LNCaP clone FGC (cell line): ENCODE measurements at regions not wholly inside any gene's neighbourhood (a gene's known extent, or its start where the extent isn't known, plus 50 kb on each side); places are given as distances from the start of the nearest gene placed in this dataset.
A peak's percentile ranks its signal among the peaks of the same experiment; 100 is the strongest.

Source experiments
- DNase-seq: peaks from one replicate; pipeline ENCODE4 v3.0.0-alpha.2; 2011; ENCODE audit warnings: low read depth
- H3K4me3 ChIP-seq: 2 replicates; pipeline ENCODE4 v1.5.1; 2011; ENCODE audit warnings: mild to moderate bottlenecking, low read depth, low read length, control low read depth
- TF ChIP-seq, protein P1 (sequence below): IDR thresholded peaks from 2 replicates; pipeline ENCODE4 v1.5.1; 2012; ENCODE audit warnings: mild to moderate bottlenecking; ENCODE audit not compliant: control insufficient read depth, insufficient read depth; ENCODE audit errors: extremely low read depth

- TF ChIP-seq, protein P1, sequence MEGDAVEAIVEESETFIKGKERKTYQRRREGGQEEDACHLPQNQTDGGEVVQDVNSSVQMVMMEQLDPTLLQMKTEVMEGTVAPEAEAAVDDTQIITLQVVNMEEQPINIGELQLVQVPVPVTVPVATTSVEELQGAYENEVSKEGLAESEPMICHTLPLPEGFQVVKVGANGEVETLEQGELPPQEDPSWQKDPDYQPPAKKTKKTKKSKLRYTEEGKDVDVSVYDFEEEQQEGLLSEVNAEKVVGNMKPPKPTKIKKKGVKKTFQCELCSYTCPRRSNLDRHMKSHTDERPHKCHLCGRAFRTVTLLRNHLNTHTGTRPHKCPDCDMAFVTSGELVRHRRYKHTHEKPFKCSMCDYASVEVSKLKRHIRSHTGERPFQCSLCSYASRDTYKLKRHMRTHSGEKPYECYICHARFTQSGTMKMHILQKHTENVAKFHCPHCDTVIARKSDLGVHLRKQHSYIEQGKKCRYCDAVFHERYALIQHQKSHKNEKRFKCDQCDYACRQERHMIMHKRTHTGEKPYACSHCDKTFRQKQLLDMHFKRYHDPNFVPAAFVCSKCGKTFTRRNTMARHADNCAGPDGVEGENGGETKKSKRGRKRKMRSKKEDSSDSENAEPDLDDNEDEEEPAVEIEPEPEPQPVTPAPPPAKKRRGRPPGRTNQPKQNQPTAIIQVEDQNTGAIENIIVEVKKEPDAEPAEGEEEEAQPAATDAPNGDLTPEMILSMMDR: no peak
- DNase-seq: no peak
- H3K4me3 ChIP-seq: no peak overlapping the region
Measured at GRCh38 chr12:125678589-125678993, 613.4 kb downstream of the AACS start.

GRCh38 chr12:125683748-125684381 is 618.6 kb downstream of the AACS start:
- TF ChIP-seq, protein P1: peak; percentile 100

GRCh38 chr12:125684968-125685790 is 619.9 kb downstream of the AACS start:
- H3K4me3 ChIP-seq: no peak overlapping the region

More at GRCh38 chr12:125683748-125684381, 618.6 kb downstream of the AACS start:
- DNase-seq: peak; percentile 23
- H3K4me3 ChIP-seq: no peak overlapping the region

DNA sequence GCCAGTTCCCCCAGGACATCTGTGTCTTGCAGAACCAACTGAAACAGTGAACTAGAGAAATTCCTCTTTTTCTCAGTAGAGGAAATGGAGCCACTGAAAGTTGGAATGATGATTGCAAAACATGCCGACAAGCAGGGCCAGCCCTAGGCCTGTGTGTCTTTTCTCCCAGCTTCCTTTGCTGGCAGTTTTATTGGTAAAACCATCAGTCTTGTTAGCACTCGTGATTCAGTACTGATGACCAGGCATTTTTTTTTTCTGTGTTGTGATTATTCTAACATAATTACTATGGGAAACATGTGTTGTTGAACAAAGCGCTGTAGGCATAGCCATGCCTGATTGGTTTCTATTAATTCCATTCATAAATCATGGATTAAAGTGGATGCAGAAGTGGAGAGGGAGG is 620.7 kb downstream of the AACS start:
- H3K4me3 ChIP-seq: no peak overlapping the region
- TF ChIP-seq, protein P1: no peak
- no peak for DNase-seq

More at GRCh38 chr12:125684968-125685790, 619.9 kb downstream of the AACS start:
- DNase-seq: no peak
- TF ChIP-seq, protein P1: no peak

GRCh38 chr12:125687403-125687802 is 622.2 kb downstream of the AACS start:
- H3K4me3 ChIP-seq: no peak overlapping the region
- TF ChIP-seq, protein P1: no peak
- DNase-seq: no peak

DNA sequence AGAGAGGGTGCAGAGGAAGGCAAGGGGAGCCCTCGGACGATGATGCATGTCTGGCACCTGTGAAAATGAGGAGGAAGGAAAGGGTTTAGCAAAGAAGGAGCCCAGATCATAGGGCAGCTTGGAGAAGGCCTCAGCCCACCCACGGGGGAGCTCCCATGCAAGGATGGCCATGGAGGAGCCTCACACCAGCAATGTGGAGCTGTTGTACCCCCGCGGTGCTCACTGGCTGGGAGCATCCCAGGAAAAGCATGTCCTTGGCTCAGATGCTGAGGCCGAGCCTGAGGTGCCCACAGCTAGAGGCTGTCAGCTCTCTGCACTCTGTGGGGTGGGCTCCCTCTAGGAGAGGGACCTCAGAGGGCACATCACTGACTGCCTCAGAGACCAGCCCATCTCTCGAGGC is 622.6 kb downstream of the AACS start:
- TF ChIP-seq, protein P1: no peak
- no peak for DNase-seq
- no peak overlapping the region for H3K4me3 ChIP-seq

- TF ChIP-seq, protein P1: no peak
- H3K4me3 ChIP-seq: no peak overlapping the region
- no peak for DNase-seq
Measured at GRCh38 chr12:125688223-125688622, 623.0 kb downstream of the AACS start.
